Ishikawa (cell line): ENCODE measurements at regions not wholly inside any gene's neighbourhood (a gene's known extent, or its start where the extent isn't known, plus 50 kb on each side); places are given as distances from the start of the nearest gene placed in this dataset.

ENCODE experiments used
- CEBPB ChIP-seq: IDR thresholded peaks from 2 replicates; pipeline ENCODE4 v1.6.1; 2012
- CREB1 ChIP-seq: IDR thresholded peaks from 2 replicates; pipeline ENCODE4 v1.6.1; 2012; ENCODE audit warnings: low read depth
- EGR1 ChIP-seq: IDR thresholded peaks from 2 replicates; pipeline ENCODE4 v1.6.1; 2012
- EP300 ChIP-seq: IDR thresholded peaks from 2 replicates; pipeline ENCODE4 v1.6.1; 2012; ENCODE audit warnings: borderline replicate concordance
- FOXM1 ChIP-seq: IDR thresholded peaks from 2 replicates; pipeline ENCODE4 v1.6.1; 2012; ENCODE audit warnings: low read depth, borderline replicate concordance
- NFIC ChIP-seq: IDR thresholded peaks from 2 replicates; pipeline ENCODE4 v1.6.1; 2012
- RAD21 ChIP-seq: IDR thresholded peaks from 2 replicates; pipeline ENCODE4 v1.6.1; 2012; ENCODE audit warnings: low read depth
- REST ChIP-seq: IDR thresholded peaks from 2 replicates; pipeline ENCODE4 v1.6.1; 2012; ENCODE audit warnings: low read depth, mild to moderate bottlenecking
- TAF1 ChIP-seq: IDR thresholded peaks from 2 replicates; pipeline ENCODE4 v1.6.1; 2012; ENCODE audit warnings: low read depth, mild to moderate bottlenecking
- TCF12 ChIP-seq: IDR thresholded peaks from 2 replicates; pipeline ENCODE4 v1.6.1; 2012; ENCODE audit warnings: low read depth
- TEAD4 ChIP-seq: IDR thresholded peaks from 2 replicates; pipeline ENCODE4 v1.6.1; 2012
- YY1 ChIP-seq: IDR thresholded peaks from 2 replicates; pipeline ENCODE4 v1.6.1; 2012; ENCODE audit warnings: low read depth
- ZBTB7A ChIP-seq: IDR thresholded peaks from 2 replicates; pipeline ENCODE4 v1.6.1; 2012; ENCODE audit warnings: low read depth
- TF ChIP-seq, protein P1 (sequence below): IDR thresholded peaks from 2 replicates; pipeline ENCODE4 v1.6.1; 2012
- TF ChIP-seq, protein P2 (sequence below): IDR thresholded peaks from 2 replicates; pipeline ENCODE4 v1.6.1; 2012

GRCh38 chr2:215670396-215670795 is 234.5 kb upstream of the FN1 start:
- TF ChIP-seq TCF12 (no peak), YY1 (no peak), CEBPB (no peak), EGR1 (no peak), EP300 (no peak), NFIC (no peak), FOXM1 (no peak), ZBTB7A (no peak), CREB1 (no peak), REST (no peak), TAF1 (no peak), RAD21 (no peak), TEAD4 (no peak)
- TF ChIP-seq, protein P1, sequence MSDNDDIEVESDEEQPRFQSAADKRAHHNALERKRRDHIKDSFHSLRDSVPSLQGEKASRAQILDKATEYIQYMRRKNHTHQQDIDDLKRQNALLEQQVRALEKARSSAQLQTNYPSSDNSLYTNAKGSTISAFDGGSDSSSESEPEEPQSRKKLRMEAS, result no peak
- TF ChIP-seq, protein P2, sequence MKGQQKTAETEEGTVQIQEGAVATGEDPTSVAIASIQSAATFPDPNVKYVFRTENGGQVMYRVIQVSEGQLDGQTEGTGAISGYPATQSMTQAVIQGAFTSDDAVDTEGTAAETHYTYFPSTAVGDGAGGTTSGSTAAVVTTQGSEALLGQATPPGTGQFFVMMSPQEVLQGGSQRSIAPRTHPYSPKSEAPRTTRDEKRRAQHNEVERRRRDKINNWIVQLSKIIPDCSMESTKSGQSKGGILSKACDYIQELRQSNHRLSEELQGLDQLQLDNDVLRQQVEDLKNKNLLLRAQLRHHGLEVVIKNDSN, result no peak

GRCh38 chr2:215668378-215668775 is 232.5 kb upstream of the FN1 start:
- no peak for TF ChIP-seq EP300
- TF ChIP-seq, protein P2, result no peak
- no peak for TF ChIP-seq ZBTB7A
- TF ChIP-seq CREB1, result no peak
- no peak for TF ChIP-seq TAF1
- no peak for TF ChIP-seq FOXM1
- no peak for TF ChIP-seq TCF12
- TF ChIP-seq YY1, result no peak

DNA sequence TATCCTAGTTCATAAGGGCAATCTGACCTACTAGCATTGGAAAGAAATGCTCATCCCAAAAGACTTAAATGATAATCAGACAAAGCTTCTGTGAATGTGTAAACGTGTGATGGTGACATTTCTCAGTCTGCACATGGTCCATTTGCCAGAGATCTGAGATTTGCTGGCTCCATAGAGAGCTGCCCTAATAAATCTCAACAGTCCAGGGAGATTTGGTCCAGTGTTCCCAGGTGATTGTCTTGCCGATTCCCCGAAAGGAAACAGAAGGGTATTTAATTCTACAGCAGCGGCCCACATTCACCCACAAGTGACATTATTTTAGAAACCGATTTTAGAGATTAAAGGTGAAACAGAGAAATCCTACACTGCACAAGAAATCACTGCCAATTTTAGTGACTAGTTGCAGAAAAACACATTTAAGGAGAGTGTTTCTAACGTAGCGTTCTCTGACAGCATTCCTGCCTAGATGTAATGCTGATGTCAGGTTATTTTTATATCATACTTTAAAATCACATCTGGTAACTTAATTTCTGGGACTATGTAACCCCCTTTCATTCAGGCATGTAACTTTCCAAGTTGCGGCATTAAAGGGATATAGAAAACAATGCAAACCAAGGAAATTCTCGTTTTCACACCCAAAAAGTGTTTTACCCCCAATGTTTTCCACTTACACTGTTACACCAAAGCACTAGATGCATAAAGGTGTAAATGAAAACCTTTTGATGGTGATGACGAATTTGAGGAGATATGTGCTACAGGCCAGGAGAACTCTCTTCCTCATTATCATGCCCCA is 231.9 kb upstream of the FN1 start:
- no peak for TF ChIP-seq TCF12
- no peak for TF ChIP-seq REST
- no peak for TF ChIP-seq EGR1
- TF ChIP-seq TAF1, result no peak
- no peak for TF ChIP-seq NFIC
- no peak for TF ChIP-seq FOXM1
- TF ChIP-seq CREB1, result no peak
- TF ChIP-seq EP300, result no peak
- TF ChIP-seq, protein P1, result no peak
- TF ChIP-seq ZBTB7A, result no peak
- TF ChIP-seq, protein P2, result no peak
- no peak for TF ChIP-seq TEAD4
- TF ChIP-seq CEBPB, result no peak
- no peak for TF ChIP-seq RAD21
- TF ChIP-seq YY1, result no peak

DNA sequence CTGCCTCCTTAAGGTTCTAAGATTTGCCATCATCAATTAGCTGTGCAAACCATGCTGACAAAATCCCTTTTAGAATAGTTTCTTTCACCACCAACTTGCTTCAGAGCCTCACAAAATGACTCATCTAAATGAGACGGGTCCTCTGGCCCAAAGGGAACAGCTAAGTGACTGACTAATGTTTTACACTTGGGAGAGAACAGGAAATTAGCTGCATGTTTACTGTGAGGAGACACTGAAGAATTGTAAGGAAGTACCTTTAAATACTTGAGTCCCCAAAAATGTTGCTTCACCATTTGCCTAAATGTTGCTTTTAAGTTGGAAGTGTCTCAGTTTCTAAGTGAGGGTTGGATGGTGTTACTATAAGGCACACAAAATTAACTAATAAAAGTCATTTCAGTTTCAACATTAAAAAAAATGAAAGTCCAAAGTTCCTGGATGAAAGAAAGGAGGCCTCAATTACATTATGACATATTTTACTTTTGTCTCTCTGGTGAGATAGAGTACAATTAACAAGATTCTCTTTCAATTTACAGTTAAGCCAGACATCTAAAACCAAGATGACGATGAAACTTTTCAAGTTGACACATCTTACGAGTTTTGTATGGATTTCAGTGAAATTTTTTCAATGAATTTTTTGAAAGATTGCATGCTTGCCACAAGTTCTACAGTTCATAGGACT is 229.1 kb upstream of the FN1 start:
- TF ChIP-seq, protein P1, result no peak
- TF ChIP-seq RAD21 (no peak), FOXM1 (no peak), TEAD4 (no peak), CEBPB (no peak), ZBTB7A (no peak), EGR1 (no peak), EP300 (no peak), YY1 (no peak), TCF12 (no peak)
- TF ChIP-seq, protein P2, result no peak
